Activated CD8-positive, alpha-beta memory T cell treated with anti-CD3 and anti-CD28 coated beads, Interleukin-2, amount 50 U/mL, for 1 hour (primary cell): ENCODE measurements at regions not wholly inside any gene's neighbourhood (a gene's known extent, or its start where the extent isn't known, plus 50 kb on each side); places are given as distances from the start of the nearest gene placed in this dataset.

Experiments
- DNase-seq: peaks from one replicate; pipeline ENCODE4 v3.0.0-alpha.2; 2020; ENCODE audit errors: extremely low read depth

GRCh38 chr15:94677202-94677790 is 445.9 kb downstream of the MCTP2 start:
- DNase-seq = no peak

GRCh38 chr15:94682171-94682570 is 450.8 kb downstream of the MCTP2 start:
- DNase-seq = no peak

GRCh38 chr15:94683902-94684301 is 452.5 kb downstream of the MCTP2 start:
- DNase-seq = no peak

GRCh38 chr15:94691169-94691568 is 459.8 kb downstream of the MCTP2 start:
- no peak for DNase-seq

- no peak for DNase-seq
Measured at GRCh38 chr15:94692710-94693109, 461.3 kb downstream of the MCTP2 start.

GRCh38 chr15:94700211-94700610 is 468.9 kb downstream of the MCTP2 start:
- DNase-seq = no peak

GRCh38 chr15:94701281-94701985 is 470.1 kb downstream of the MCTP2 start:
- DNase-seq = no peak

- no peak for DNase-seq
Measured at GRCh38 chr15:94703596-94703995, 472.2 kb downstream of the MCTP2 start.

GRCh38 chr15:94704421-94704820 is 473.1 kb downstream of the MCTP2 start:
- no peak for DNase-seq

- no peak for DNase-seq
Measured at GRCh38 chr15:94704946-94705345, 473.6 kb downstream of the MCTP2 start.

- DNase-seq = no peak
Measured at GRCh38 chr15:94709319-94709718, 478.0 kb downstream of the MCTP2 start.

- DNase-seq = no peak
Measured at GRCh38 chr15:94722024-94722636, 490.8 kb downstream of the MCTP2 start.

- DNase-seq = no peak
Measured at GRCh38 chr15:94723801-94724200, 492.4 kb downstream of the MCTP2 start.

- no peak for DNase-seq
Measured at GRCh38 chr15:94731286-94731685, 499.9 kb downstream of the MCTP2 start.

GRCh38 chr15:94734460-94734859 is 503.1 kb downstream of the MCTP2 start:
- DNase-seq = no peak

- DNase-seq = no peak
Measured at GRCh38 chr15:94736236-94736635, 504.9 kb downstream of the MCTP2 start.

GRCh38 chr15:94739639-94740038 is 508.3 kb downstream of the MCTP2 start:
- DNase-seq = no peak

- no peak for DNase-seq
Measured at GRCh38 chr15:94740469-94740868, 509.1 kb downstream of the MCTP2 start.

- DNase-seq = no peak
Measured at GRCh38 chr15:94743668-94744067, 512.3 kb downstream of the MCTP2 start.

- no peak for DNase-seq
Measured at GRCh38 chr15:94744080-94744793, 512.9 kb downstream of the MCTP2 start.

GRCh38 chr15:94745371-94745770 is 514.0 kb downstream of the MCTP2 start:
- DNase-seq = no peak

- no peak for DNase-seq
Measured at GRCh38 chr15:94747510-94747909, 516.1 kb downstream of the MCTP2 start.
